Breast epithelium (tissue), 3 donors: ENCODE measurements at regions not wholly inside any gene's neighbourhood (a gene's known extent, or its start where the extent isn't known, plus 50 kb on each side); places are given as distances from the start of the nearest gene placed in this dataset.

Experiments used
- CTCF ChIP-seq, 3 donors: fragments of 450-650 bp; IDR thresholded peaks; one replicate each; pipeline ENCODE4 v1.5.1; 2016 to 2017; ENCODE audit warnings: antibody characterized with exemption in 3 of 3, mild to moderate bottlenecking in 3 of 3, moderate library complexity in 3 of 3
- POLR2A ChIP-seq: fragments of 450-650 bp; IDR thresholded peaks from one replicate; pipeline ENCODE4 v1.6.1; 2016; ENCODE audit warnings: antibody characterized with exemption, mild to moderate bottlenecking, moderate library complexity
- POLR2AphosphoS5 ChIP-seq, 3 donors: sonication (generic); formaldehyde crosslinking; IDR thresholded peaks; one replicate each; pipeline ENCODE4 v1.6.1; 2017; ENCODE audit warnings: antibody characterized with exemption in 3 of 3

- TF ChIP-seq CTCF (IDR thresholded peaks at IDR 0.05) (no peak), POLR2A (no peak), POLR2AphosphoS5 (IDR thresholded peaks at IDR 0.05) (no peak)
Measured at GRCh38 chr18:54004828-54005227, 219.6 kb downstream of the MBD2 start.
